ENCODE measurements at regions not wholly inside any gene's neighbourhood (a gene's known extent, or its start where the extent isn't known, plus 50 kb on each side); places are given as distances from the start of the nearest gene placed in this dataset.

- Histone ChIP-seq H3K4me1 (ENCODE audit: control insufficient read depth, insufficient read depth, low read length) (no peaks in the 10 kb centered on the region), H3K9ac (ENCODE audit: low read depth, low read length) (no peak overlapping the region), H3K79me1 (ENCODE audit: low read depth in 1 of 2, low read length in 2 of 2) (no peaks in the 10 kb centered on the region), H3K14ac (replicated peaks; ENCODE audit: low read depth, low read length) (no peak overlapping the region), H4K8ac (ENCODE audit: low read depth in 2 of 2, low read length in 2 of 2) (no peak overlapping the region), H2BK15ac (ENCODE audit: low read depth, low read length) (no peak overlapping the region), H3K9me3 (ENCODE audit: control insufficient read depth, insufficient read depth, low read length) (peaks cover 13% of the 10 kb centered on the region), H2BK5ac (ENCODE audit: low read depth, low read length, poor library complexity, severe bottlenecking) (no peak overlapping the region), H3K56ac (ENCODE audit: extremely low read depth, insufficient read depth, low read length) (no peak overlapping the region), H3K23ac (ENCODE audit: low read depth, low read length) (no peak overlapping the region), H3K4me3 (ENCODE audit: insufficient read depth, low read depth, low read length) (no peak overlapping the region), H4K20me1 (ENCODE audit: insufficient read depth, low read length) (no peaks in the 10 kb centered on the region), H4K91ac (ENCODE audit: insufficient read depth, low read depth, low read length) (no peak overlapping the region), H3K18ac (ENCODE audit: low read depth, low read length) (no peak overlapping the region), H3K9me1 (ENCODE audit: insufficient read depth, low read length) (no peaks in the 10 kb centered on the region), H3K36me3 (ENCODE audit: control insufficient read depth, insufficient read depth, low read length) (no peaks in the 10 kb centered on the region), H3K27me3 (ENCODE audit: control insufficient read depth, insufficient read depth, low read length) (no peaks in the 10 kb centered on the region), H4K5ac (ENCODE audit: low read depth, low read length) (no peak overlapping the region), H2AK5ac (ENCODE audit: low read depth, low read length) (no peak overlapping the region), H3K27ac (ENCODE audit: insufficient read depth, low read length) (no peak overlapping the region), H2AK9ac (replicated peaks; ENCODE audit: low read depth, low read length, poor library complexity) (no peak overlapping the region), H2AFZ (replicated peaks; ENCODE audit: low read length, poor library complexity) (no peak overlapping the region), H3K4ac (ENCODE audit: low read depth, low read length) (no peak overlapping the region), H2BK120ac (ENCODE audit: low read depth, low read length) (no peak overlapping the region), H3K4me2 (ENCODE audit: low read depth, low read length) (no peak overlapping the region), H2BK20ac (ENCODE audit: low read depth, low read length) (no peak overlapping the region)
- BruUV-seq (replicated peaks): no TSS peak
- intact Hi-C loops (cut with micrococcal nuclease): no loop called here
- POLR2A ChIA-PET (ENCODE audit: unreplicated experiment): no interaction called here
- CTCF ChIA-PET: no interaction called here
- no peak for ATAC-seq (ENCODE audit: low read depth)
- no peak for DNase-seq
- in situ Hi-C loops (cut with MboI; ENCODE audit: low sequenced_read_pairs): no loop called here
- no peak for TF ChIP-seq RCOR1 (IDR thresholded peaks at IDR 0.05; ENCODE audit: insufficient replicate concordance, low read length)
- TF ChIP-seq POLR2A (IDR thresholded peaks at IDR 0.05; ENCODE audit: low read depth, low read length): no peak
- TF ChIP-seq SMC3 (IDR thresholded peaks at IDR 0.05; ENCODE audit: low read depth, low read length): no peak
- TF ChIP-seq CTCF (conservative IDR thresholded peaks at IDR 0.05; ENCODE audit: low read depth, low read length): no peak
- no peak for TF ChIP-seq BHLHE40 (IDR thresholded peaks at IDR 0.05; ENCODE audit: low read depth, low read length)
- TF ChIP-seq RAD21 (IDR thresholded peaks at IDR 0.05; ENCODE audit: low read length): no peak
- no peak for TF ChIP-seq USF2 (IDR thresholded peaks at IDR 0.05; ENCODE audit: low read depth, low read length)
- no peak for TF ChIP-seq NFE2L2 (IDR thresholded peaks at IDR 0.05; ENCODE audit: low read depth, low read length)
- TF ChIP-seq CEBPB (IDR thresholded peaks at IDR 0.05; ENCODE audit: low read depth, low read length): no peak
- no CpG with 5 or more reads among the region's 5 CpGs for WGBS, 2 experiments (ENCODE audit: extremely low coverage in 2 of 2, insufficient read length in 1 of 2)
- dilution Hi-C loops (cut with HindIII; ENCODE audit: low sequenced_read_pairs, unreplicated experiment): no loop called here
Observed at GRCh38 chr15:93496888-93497287, 407.9 kb upstream of the RGMA start.
